Right lobe of liver (tissue), 6 donors: ENCODE measurements at regions not wholly inside any gene's neighbourhood (a gene's known extent, or its start where the extent isn't known, plus 50 kb on each side); places are given as distances from the start of the nearest gene placed in this dataset.
A peak's percentile ranks its signal among the peaks of the same experiment; 100 is the strongest.
"Not testable (repeated sequence)": the region's sequence is repeated elsewhere in the genome, so short reads cannot be mapped to it uniquely, and the experiment has no call there.

ENCODE experiments used
- ATAC-seq, 4 donors: fragments of 200-7000 bp; cut with Tn5 transposase; one replicate each; pipeline ENCODE4 v1.9.1; 2020; ENCODE audit warnings: mild to moderate bottlenecking in 4 of 4, moderate library complexity in 4 of 4
- DNase-seq, 3 donors: peaks; one replicate each; pipeline ENCODE4 v3.0.0-alpha.2; 2020
- H3K27ac ChIP-seq, 3 donors: fragments of 200-600 bp; one replicate each; pipeline ENCODE4 v1.8.0; 2022
- H3K27me3 ChIP-seq, 2 donors: fragments of 200-600 bp; one replicate each; pipeline ENCODE4 v1.8.0; 2022
- H3K36me3 ChIP-seq, 4 donors: fragments of 200-600 bp; sonication (generic) in 1 of 4; one replicate each; pipeline versions ENCODE4 v1.5.1 to v1.8.0; 2017 to 2022; ENCODE audit warnings: control low read depth in 1 of 4
- H3K4me1 ChIP-seq, 4 donors: fragments of 200-600 bp; sonication (generic) in 1 of 4; one replicate each; pipeline versions ENCODE4 v1.5.1 to v1.8.0; 2017 to 2022; ENCODE audit warnings: control low read depth in 1 of 4
- H3K4me3 ChIP-seq, 3 donors: fragments of 200-600 bp; one replicate each; pipeline ENCODE4 v1.8.0; 2022
- H3K9me3 ChIP-seq, 4 donors: fragments of 200-600 bp; sonication (generic) in 1 of 4; one replicate each; pipeline versions ENCODE4 v1.5.1 to v1.8.0; 2017 to 2022; ENCODE audit warnings: control low read depth in 1 of 4
- POLR2A ChIP-seq: fragments of 450-650 bp; IDR thresholded peaks from one replicate; pipeline ENCODE4 v1.6.1; 2017; ENCODE audit warnings: antibody characterized with exemption, mild to moderate bottlenecking
- WGBS: methylation state at CpG from one replicate; pipeline ENCODE4 v1.1.6; 2018; ENCODE audit warnings: low coverage, low lambda C conversion rate; ENCODE audit not compliant: insufficient coverage; ENCODE audit errors: missing lambda C conversion rate; 5-methylcytosine and 5-hydroxymethylcytosine counted together
- intact Hi-C, 2 donors: fragments of 100-400 bp; cut with DNase I; formaldehyde crosslinking; loops; one replicate each; pipeline versions ENCODE4 v1.11.2 to v1.14.1; 2022
- TF ChIP-seq, protein P1 (sequence below), 4 donors: fragments of 200-600 bp in 3 of 4; fragments of 450-650 bp in 1 of 4; IDR thresholded peaks; one replicate each; pipeline versions ENCODE4 v1.5.1 to v1.8.0; 2016 to 2022; ENCODE audit warnings: antibody characterized with exemption in 4 of 4, mild to moderate bottlenecking in 2 of 4
- donor health status: DM: no; HTN: yes; CAD: no.
- donor health status: DM: no; HTN: no; CAD: no.
- donor health status: DM: no; HTN: no; CAD: no.
- donor health status: DM: no; HTN: yes; CAD: no.
- donor health status: DM: no; HTN: yes; CAD: no.

DNA sequence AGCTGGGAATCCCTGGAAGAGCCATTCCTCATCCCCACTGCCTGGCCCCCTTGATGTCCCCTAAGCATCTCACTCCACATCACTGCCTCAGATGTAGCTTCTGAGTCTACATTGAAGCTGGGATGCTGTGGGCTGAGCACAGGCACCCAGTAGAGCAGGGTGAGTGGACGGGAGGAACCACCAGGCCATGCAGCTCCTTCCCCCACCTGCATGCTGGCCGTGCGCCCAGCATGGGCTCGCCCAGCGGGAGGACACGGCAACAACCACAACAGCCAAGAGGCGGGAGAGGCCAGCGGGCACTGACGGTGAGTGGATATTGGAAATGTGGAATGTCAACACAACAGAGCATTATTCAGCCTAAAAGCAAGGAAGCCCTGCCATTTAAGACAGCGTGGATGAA is 310.9 kb downstream of the ADGRD1 start:
- H3K36me3 ChIP-seq, result no peaks in the 10 kb centered on the region
- intact Hi-C loops, result no loop called here
- no peak overlapping the region for H3K27ac ChIP-seq
- DNase-seq (peak in 1 of 3 donors; percentile 27), ATAC-seq (peak in 1 of 4 donors; percentile 19)
- TF ChIP-seq, protein P1, sequence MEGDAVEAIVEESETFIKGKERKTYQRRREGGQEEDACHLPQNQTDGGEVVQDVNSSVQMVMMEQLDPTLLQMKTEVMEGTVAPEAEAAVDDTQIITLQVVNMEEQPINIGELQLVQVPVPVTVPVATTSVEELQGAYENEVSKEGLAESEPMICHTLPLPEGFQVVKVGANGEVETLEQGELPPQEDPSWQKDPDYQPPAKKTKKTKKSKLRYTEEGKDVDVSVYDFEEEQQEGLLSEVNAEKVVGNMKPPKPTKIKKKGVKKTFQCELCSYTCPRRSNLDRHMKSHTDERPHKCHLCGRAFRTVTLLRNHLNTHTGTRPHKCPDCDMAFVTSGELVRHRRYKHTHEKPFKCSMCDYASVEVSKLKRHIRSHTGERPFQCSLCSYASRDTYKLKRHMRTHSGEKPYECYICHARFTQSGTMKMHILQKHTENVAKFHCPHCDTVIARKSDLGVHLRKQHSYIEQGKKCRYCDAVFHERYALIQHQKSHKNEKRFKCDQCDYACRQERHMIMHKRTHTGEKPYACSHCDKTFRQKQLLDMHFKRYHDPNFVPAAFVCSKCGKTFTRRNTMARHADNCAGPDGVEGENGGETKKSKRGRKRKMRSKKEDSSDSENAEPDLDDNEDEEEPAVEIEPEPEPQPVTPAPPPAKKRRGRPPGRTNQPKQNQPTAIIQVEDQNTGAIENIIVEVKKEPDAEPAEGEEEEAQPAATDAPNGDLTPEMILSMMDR (IDR thresholded peaks at IDR 0.05), result no peak
- no peak for TF ChIP-seq POLR2A
- no peaks in the 10 kb centered on the region for H3K27me3 ChIP-seq
- no peaks in the 10 kb centered on the region for H3K4me1 ChIP-seq
- no peak overlapping the region for H3K4me3 ChIP-seq
- 81% methylated on average over 10 of the region's 10 CpGs for WGBS
- H3K9me3 ChIP-seq, result no peaks in the 10 kb centered on the region

DNA sequence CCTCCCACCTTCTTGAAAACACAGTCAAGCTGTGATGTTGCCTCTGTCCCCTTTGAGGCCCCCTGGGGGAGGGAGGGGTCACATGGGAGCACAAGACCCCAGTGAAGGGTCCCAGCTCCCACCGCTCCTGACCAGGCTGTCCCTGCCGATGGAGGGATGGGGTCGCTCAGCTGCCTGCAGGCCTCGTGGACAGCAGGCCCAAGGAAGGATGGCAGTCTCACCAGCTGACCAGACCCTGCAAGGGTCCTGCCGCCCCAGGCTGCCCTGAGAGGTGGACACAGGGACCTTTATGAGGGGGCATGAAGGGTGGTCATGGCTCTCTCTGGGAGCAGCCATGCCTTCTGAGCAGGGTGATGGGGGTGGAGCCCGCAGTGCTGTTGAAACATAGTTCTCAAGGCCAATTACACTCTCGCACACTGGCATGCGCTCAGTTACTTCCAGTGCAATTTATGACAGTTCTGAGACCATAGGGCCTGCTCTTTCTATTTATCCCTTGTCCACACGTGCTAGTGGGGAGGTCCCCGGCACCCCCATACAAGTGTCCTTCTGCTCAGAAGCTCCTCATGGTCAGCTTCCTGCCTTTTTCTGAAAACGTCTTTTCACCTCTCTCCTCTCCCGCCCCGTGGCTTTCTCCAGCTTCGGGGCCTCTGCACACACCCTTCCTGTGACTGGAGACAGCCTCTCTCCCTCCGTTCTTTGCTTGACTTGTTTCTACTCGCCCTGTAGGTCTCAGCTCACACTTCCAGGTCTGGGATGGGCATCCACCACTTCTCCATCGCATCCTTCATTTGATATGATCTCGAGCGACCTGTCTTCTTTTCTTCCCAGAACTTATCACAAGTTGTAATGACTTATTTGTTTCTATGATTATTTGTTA is 313.1 kb downstream of the ADGRD1 start:
- no peak overlapping the region for H3K27ac ChIP-seq
- H3K4me1 ChIP-seq, result no peaks in the 10 kb centered on the region

DNA sequence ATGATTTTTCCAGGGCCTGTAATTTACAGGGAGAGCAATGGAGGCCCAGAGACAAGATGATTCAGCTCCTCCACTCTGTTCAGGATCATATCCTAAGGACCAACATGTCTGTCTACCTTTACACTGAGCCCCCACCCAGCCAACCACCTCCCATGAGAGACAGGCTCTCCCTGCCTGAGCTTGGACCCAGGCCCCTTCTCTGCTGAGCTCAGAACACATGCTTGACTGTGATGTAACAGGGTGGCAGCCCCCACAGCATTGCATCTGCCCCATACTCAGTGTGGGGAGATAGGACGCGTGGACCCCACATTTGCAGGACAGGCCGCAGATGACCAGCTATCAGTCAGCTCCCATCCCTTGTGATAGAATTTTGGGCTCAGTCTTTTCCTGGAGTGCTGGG is 313.9 kb downstream of the ADGRD1 start:
- intact Hi-C loops, result no loop called here
- Histone ChIP-seq H3K36me3 (no peaks in the 10 kb centered on the region), H3K27me3 (no peaks in the 10 kb centered on the region), H3K27ac (no peak overlapping the region), H3K4me1 (no peaks in the 10 kb centered on the region), H3K9me3 (no peaks in the 10 kb centered on the region), H3K4me3 (no peak overlapping the region)
- DNase-seq (peak in 1 of 3 donors; percentile 35), ATAC-seq (no peak)
- TF ChIP-seq, protein P1 (IDR thresholded peaks at IDR 0.05), result no peak
- TF ChIP-seq POLR2A, result no peak
- WGBS, result 61% methylated on average over 3 of the region's 3 CpGs

More for the DNA sequence above, 313.1 kb downstream of the ADGRD1 start:
- ATAC-seq (no peak), DNase-seq (peak in 1 of 3 donors; percentile 32)
- 60% methylated on average over 12 of the region's 19 CpGs for WGBS
- intact Hi-C loops, result no loop called here
- no peaks in the 10 kb centered on the region for H3K27me3 ChIP-seq
- no peaks in the 10 kb centered on the region for H3K9me3 ChIP-seq
- TF ChIP-seq, protein P1 (IDR thresholded peaks at IDR 0.05), result no peak
- no peak for TF ChIP-seq POLR2A
- no peaks in the 10 kb centered on the region for H3K36me3 ChIP-seq
- H3K4me3 ChIP-seq, result no peak overlapping the region

DNA sequence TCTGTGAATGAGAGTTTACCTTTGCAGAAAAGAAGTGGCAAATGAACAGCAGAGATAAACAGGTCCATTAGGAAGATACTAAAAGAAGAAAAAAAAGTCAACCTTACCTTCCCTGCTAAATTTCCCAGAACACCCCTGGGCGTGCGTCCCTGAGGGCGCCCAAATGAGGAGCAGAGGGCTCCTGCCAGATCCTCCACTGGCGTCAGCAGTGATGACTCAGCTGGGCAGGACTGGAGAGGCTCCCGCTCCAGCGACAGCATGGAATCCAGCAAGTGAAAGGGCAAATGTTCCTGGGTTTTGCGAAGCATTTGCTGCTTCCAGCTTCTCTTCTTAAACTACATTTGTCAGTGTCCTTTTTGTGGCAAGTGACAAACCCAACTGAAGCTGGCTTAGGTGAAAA is 314.4 kb downstream of the ADGRD1 start:
- H3K27ac ChIP-seq, H3K27me3 ChIP-seq, H3K9me3 ChIP-seq, H3K4me1 ChIP-seq, H3K4me3 ChIP-seq, intact Hi-C loops, H3K36me3 ChIP-seq: not testable (repeated sequence)
- DNase-seq (peak in 1 of 3 donors; percentile 40), ATAC-seq (peak in 1 of 4 donors; percentile 58)
- WGBS, result 37% methylated on average over 3 of the region's 7 CpGs

DNA sequence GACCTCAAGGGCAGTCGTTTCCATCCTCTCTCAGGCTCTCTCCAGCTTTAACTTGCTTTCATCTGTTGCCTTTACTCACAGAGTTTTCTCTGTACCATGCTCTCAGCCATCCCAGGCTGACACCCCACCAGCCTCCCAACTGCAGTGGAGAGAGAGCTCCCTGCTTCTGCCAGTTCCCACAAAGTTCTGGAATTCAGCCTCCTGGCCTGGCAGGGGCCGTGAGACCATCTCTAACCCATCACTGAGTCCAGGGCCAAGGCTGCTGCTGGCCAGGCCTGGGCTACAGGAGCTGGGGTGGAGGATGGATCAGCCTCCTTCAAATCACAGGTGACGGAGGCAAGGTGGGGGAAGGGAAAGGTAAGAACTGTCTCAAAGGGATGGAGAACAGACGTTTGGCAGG is 314.9 kb downstream of the ADGRD1 start:
- H3K9me3 ChIP-seq, DNase-seq, H3K27ac ChIP-seq, H3K4me1 ChIP-seq, H3K4me3 ChIP-seq, ATAC-seq, H3K36me3 ChIP-seq, intact Hi-C loops, H3K27me3 ChIP-seq: not testable (repeated sequence)
- 38% methylated on average over 1 of the region's 4 CpGs for WGBS
